GM19025 (cell line): ENCODE measurements at regions not wholly inside any gene's neighbourhood (a gene's known extent, or its start where the extent isn't known, plus 50 kb on each side); places are given as distances from the start of the nearest gene placed in this dataset.
"Not testable (repeated sequence)": the region's sequence is repeated elsewhere in the genome, so short reads cannot be mapped to it uniquely, and the experiment has no call there.

Experiments
- ATAC-seq: cut with Tn5 transposase; IDR thresholded peaks from one replicate; pipeline ENCODE4 v1.9.1; 2021; ENCODE audit warnings: mild to moderate bottlenecking, low read depth, moderate library complexity; ENCODE audit not compliant: unreplicated experiment

- ATAC-seq, result no peak
These were observed 1025.8 kb upstream of the KLHL29 start for GRCh38 chr2:22359071-22359672.

GRCh38 chr2:22360735-22361374, 1024.1 kb upstream of the KLHL29 start:
- ATAC-seq, result no peak

GRCh38 chr2:22361571-22361970, 1023.4 kb upstream of the KLHL29 start:
- ATAC-seq, result no peak

- no peak for ATAC-seq
These were observed 1009.9 kb upstream of the KLHL29 start for GRCh38 chr2:22375096-22375495.

GRCh38 chr2:22377268-22377667, 1007.7 kb upstream of the KLHL29 start:
- ATAC-seq, result no peak

- ATAC-seq, result no peak
These were observed 1002.4 kb upstream of the KLHL29 start for GRCh38 chr2:22382479-22383169.

GRCh38 chr2:22397847-22398246, 987.1 kb upstream of the KLHL29 start:
- ATAC-seq, result no peak

GRCh38 chr2:22403748-22404147, 981.2 kb upstream of the KLHL29 start:
- no peak for ATAC-seq

- ATAC-seq, result no peak
These were observed 978.4 kb upstream of the KLHL29 start for GRCh38 chr2:22406625-22407024.

GRCh38 chr2:22420076-22420475, 964.9 kb upstream of the KLHL29 start:
- no peak for ATAC-seq

GRCh38 chr2:22442051-22442450, 942.9 kb upstream of the KLHL29 start:
- ATAC-seq, result no peak

GRCh38 chr2:22444281-22444680, 940.7 kb upstream of the KLHL29 start:
- no peak for ATAC-seq

GRCh38 chr2:22449696-22450095, 935.3 kb upstream of the KLHL29 start:
- ATAC-seq, result no peak

- no peak for ATAC-seq
These were observed 934.1 kb upstream of the KLHL29 start for GRCh38 chr2:22450831-22451230.

- ATAC-seq, result no peak
These were observed 930.0 kb upstream of the KLHL29 start for GRCh38 chr2:22454826-22455485.

- no peak for ATAC-seq
These were observed 926.5 kb upstream of the KLHL29 start for GRCh38 chr2:22458440-22458839.

- not testable (repeated sequence) for ATAC-seq
These were observed 909.9 kb upstream of the KLHL29 start for GRCh38 chr2:22475103-22475502.

GRCh38 chr2:22478329-22478728, 906.6 kb upstream of the KLHL29 start:
- ATAC-seq, result no peak

- ATAC-seq, result no peak
These were observed 903.3 kb upstream of the KLHL29 start for GRCh38 chr2:22481486-22482259.

GRCh38 chr2:22483036-22483435, 901.9 kb upstream of the KLHL29 start:
- ATAC-seq, result no peak

- ATAC-seq, result no peak
These were observed 899.5 kb upstream of the KLHL29 start for GRCh38 chr2:22485486-22485885.
